DOHH2 (cell line): ENCODE measurements at regions not wholly inside any gene's neighbourhood (a gene's known extent, or its start where the extent isn't known, plus 50 kb on each side); places are given as distances from the start of the nearest gene placed in this dataset.

Experiments
- EZH2phosphoT487 ChIP-seq: fragments of 200-600 bp; sonication (generic); IDR thresholded peaks from 2 replicates; pipeline ENCODE4 v1.6.1; 2017; ENCODE audit warnings: borderline replicate concordance, mild to moderate bottlenecking, antibody characterized with exemption, low read length, moderate library complexity, mixed read lengths
- TF ChIP-seq, protein P1 (sequence below): fragments of 200-600 bp; sonication (generic); IDR thresholded peaks from one replicate; pipeline ENCODE4 v1.5.1; 2014; ENCODE audit warnings: antibody characterized with exemption, mild to moderate bottlenecking, low read depth, low read length; ENCODE audit not compliant: poor library complexity, severe bottlenecking

- TF ChIP-seq, protein P1, sequence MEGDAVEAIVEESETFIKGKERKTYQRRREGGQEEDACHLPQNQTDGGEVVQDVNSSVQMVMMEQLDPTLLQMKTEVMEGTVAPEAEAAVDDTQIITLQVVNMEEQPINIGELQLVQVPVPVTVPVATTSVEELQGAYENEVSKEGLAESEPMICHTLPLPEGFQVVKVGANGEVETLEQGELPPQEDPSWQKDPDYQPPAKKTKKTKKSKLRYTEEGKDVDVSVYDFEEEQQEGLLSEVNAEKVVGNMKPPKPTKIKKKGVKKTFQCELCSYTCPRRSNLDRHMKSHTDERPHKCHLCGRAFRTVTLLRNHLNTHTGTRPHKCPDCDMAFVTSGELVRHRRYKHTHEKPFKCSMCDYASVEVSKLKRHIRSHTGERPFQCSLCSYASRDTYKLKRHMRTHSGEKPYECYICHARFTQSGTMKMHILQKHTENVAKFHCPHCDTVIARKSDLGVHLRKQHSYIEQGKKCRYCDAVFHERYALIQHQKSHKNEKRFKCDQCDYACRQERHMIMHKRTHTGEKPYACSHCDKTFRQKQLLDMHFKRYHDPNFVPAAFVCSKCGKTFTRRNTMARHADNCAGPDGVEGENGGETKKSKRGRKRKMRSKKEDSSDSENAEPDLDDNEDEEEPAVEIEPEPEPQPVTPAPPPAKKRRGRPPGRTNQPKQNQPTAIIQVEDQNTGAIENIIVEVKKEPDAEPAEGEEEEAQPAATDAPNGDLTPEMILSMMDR = no peak
- TF ChIP-seq EZH2phosphoT487 = no peak
Observed at GRCh38 chr2:238555786-238556542, 129.2 kb downstream of the ASB1 start.
